HUDEP-2 (cell line): ENCODE measurements at regions not wholly inside any gene's neighbourhood (a gene's known extent, or its start where the extent isn't known, plus 50 kb on each side); places are given as distances from the start of the nearest gene placed in this dataset.
"Not testable (repeated sequence)": the region's sequence is repeated elsewhere in the genome, so short reads cannot be mapped to it uniquely, and the experiment has no call there.

Experiments
- DNase-seq, 76 experiments: peaks; one replicate each; lab custom pipeline; 2025; ENCODE audit not compliant: unreplicated experiment in 76 of 76; lab: John Stamatoyannopoulos, UW

GRCh38 chr1:221979444-221980032, 237.6 kb upstream of the DUSP10 start:
- DNase-seq = no peak

- not testable (repeated sequence) for DNase-seq
Observed at GRCh38 chr1:221978631-221979334, 236.9 kb upstream of the DUSP10 start.

- not testable (repeated sequence) for DNase-seq
Observed at GRCh38 chr1:221973787-221974186, 231.9 kb upstream of the DUSP10 start.

GRCh38 chr1:221972276-221973235, 230.7 kb upstream of the DUSP10 start:
- DNase-seq = no peak

GRCh38 chr1:221971035-221971434, 229.1 kb upstream of the DUSP10 start:
- DNase-seq = not testable (repeated sequence)

- not testable (repeated sequence) for DNase-seq
Observed at GRCh38 chr1:221969298-221969858, 227.5 kb upstream of the DUSP10 start.

GRCh38 chr1:221967538-221967937, 225.6 kb upstream of the DUSP10 start:
- not testable (repeated sequence) for DNase-seq

GRCh38 chr1:221966888-221967287, 225.0 kb upstream of the DUSP10 start:
- not testable (repeated sequence) for DNase-seq

GRCh38 chr1:221965891-221966290, 224.0 kb upstream of the DUSP10 start:
- DNase-seq = not testable (repeated sequence)

GRCh38 chr1:221965252-221965651, 223.4 kb upstream of the DUSP10 start:
- DNase-seq = no peak

GRCh38 chr1:221963742-221964141, 221.9 kb upstream of the DUSP10 start:
- no peak for DNase-seq

GRCh38 chr1:221962385-221962784, 220.5 kb upstream of the DUSP10 start:
- DNase-seq = no peak

GRCh38 chr1:221961532-221962292, 219.8 kb upstream of the DUSP10 start:
- DNase-seq = peak in 24 of 76 experiments; percentile 1 to 58 (median 12)

- peak in 8 of 76 experiments; percentile 4 to 69 (median 16) for DNase-seq
Observed at GRCh38 chr1:221958161-221958562, 216.3 kb upstream of the DUSP10 start.

- not testable (repeated sequence) for DNase-seq
Observed at GRCh38 chr1:221957350-221957749, 215.5 kb upstream of the DUSP10 start.

- DNase-seq = no peak
Observed at GRCh38 chr1:221949996-221950395, 208.1 kb upstream of the DUSP10 start.

- no peak for DNase-seq
Observed at GRCh38 chr1:221948459-221948858, 206.6 kb upstream of the DUSP10 start.

GRCh38 chr1:221947731-221948130, 205.8 kb upstream of the DUSP10 start:
- no peak for DNase-seq

GRCh38 chr1:221946768-221947167, 204.9 kb upstream of the DUSP10 start:
- DNase-seq = no peak

GRCh38 chr1:221945669-221946068, 203.8 kb upstream of the DUSP10 start:
- no peak for DNase-seq
